PFSK-1 (cell line): ENCODE measurements at regions not wholly inside any gene's neighbourhood (a gene's known extent, or its start where the extent isn't known, plus 50 kb on each side); places are given as distances from the start of the nearest gene placed in this dataset.

Source experiments
- FOXP2 ChIP-seq: optimal IDR thresholded peaks from 2 replicates; pipeline ENCODE3; 2011; ENCODE audit warnings: borderline replicate concordance, control low read depth, inconsistent platforms; ENCODE audit not compliant: insufficient read depth; ENCODE audit errors: extremely low read length, extremely low read depth
- POLR2AphosphoS5 ChIP-seq: IDR thresholded peaks from 2 replicates; pipeline ENCODE4 v1.6.1; 2012; ENCODE audit warnings: low read depth, mild to moderate bottlenecking, control low read depth, low read length, moderate library complexity
- SIN3A ChIP-seq: IDR thresholded peaks from 2 replicates; pipeline ENCODE4 v1.6.1; 2012; ENCODE audit warnings: mild to moderate bottlenecking, low read length, moderate library complexity, borderline replicate concordance; ENCODE audit not compliant: insufficient read depth
- TF ChIP-seq, protein P1 (sequence below), 2 experiments: IDR thresholded peaks; 2 replicates each; pipeline versions ENCODE4 v1.6.1 to v1.8.0; 2011 to 2012; ENCODE audit warnings: low read depth in 2 of 2, low read length in 2 of 2, control low read depth in 1 of 2, inconsistent platforms in 1 of 2, mild to moderate bottlenecking in 1 of 2, moderate library complexity in 1 of 2; ENCODE audit not compliant: insufficient read depth in 1 of 2

DNA sequence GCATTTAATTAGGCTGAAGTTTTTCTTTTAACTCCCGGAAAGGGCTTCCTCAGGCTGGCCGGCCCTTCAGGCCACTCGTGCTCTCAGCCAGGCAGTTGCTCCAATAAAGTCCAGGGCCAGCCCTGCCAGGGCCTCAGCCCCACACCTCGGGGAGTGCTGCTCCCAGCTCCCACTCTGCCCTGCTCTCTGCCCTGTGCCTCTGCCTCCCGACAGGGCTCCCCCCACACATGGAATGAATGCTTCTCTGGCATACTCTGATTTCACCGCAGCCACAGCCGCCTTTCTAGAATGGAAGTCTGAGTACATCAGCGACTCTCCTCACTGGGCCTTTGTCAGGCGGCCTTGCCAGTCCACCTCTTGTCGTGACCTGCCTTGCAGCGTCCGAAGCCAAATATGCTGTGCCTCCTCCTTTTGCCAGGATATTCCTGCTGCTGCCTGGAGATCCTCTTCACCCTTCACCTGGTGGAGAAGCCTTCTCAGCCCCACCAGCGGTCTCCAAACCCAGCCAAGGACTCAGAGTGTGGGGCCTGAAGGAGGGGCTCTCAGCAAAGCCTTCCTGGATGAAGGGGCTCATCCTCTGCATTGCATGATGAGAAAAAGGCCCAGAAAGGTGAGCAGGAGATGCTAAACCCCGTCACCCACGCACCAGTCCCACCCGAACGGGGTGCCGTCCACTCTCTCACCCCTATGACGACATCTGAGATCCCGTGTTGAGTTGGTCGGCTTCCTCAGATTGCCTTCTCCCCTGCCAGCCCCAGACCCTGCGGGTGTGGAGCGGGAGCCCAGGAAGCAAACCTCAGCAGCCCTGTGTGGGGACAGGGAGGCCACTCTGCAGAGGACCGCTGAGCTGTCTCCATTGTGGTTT lies 472.7 kb upstream of the HS6ST1 start:
- no peak for TF ChIP-seq FOXP2
- TF ChIP-seq, protein P1, sequence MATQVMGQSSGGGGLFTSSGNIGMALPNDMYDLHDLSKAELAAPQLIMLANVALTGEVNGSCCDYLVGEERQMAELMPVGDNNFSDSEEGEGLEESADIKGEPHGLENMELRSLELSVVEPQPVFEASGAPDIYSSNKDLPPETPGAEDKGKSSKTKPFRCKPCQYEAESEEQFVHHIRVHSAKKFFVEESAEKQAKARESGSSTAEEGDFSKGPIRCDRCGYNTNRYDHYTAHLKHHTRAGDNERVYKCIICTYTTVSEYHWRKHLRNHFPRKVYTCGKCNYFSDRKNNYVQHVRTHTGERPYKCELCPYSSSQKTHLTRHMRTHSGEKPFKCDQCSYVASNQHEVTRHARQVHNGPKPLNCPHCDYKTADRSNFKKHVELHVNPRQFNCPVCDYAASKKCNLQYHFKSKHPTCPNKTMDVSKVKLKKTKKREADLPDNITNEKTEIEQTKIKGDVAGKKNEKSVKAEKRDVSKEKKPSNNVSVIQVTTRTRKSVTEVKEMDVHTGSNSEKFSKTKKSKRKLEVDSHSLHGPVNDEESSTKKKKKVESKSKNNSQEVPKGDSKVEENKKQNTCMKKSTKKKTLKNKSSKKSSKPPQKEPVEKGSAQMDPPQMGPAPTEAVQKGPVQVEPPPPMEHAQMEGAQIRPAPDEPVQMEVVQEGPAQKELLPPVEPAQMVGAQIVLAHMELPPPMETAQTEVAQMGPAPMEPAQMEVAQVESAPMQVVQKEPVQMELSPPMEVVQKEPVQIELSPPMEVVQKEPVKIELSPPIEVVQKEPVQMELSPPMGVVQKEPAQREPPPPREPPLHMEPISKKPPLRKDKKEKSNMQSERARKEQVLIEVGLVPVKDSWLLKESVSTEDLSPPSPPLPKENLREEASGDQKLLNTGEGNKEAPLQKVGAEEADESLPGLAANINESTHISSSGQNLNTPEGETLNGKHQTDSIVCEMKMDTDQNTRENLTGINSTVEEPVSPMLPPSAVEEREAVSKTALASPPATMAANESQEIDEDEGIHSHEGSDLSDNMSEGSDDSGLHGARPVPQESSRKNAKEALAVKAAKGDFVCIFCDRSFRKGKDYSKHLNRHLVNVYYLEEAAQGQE (IDR thresholded peaks at IDR 0.05; ENCODE audit: insufficient read depth in 1 of 2, low read depth in 2 of 2, low read length in 2 of 2) = no peak
- TF ChIP-seq SIN3A = no peak
- TF ChIP-seq POLR2AphosphoS5 = no peak
